Adrenal gland (tissue), 5 donors: ENCODE measurements at regions not wholly inside any gene's neighbourhood (a gene's known extent, or its start where the extent isn't known, plus 50 kb on each side); places are given as distances from the start of the nearest gene placed in this dataset.

Experiments
- POLR2A ChIP-seq, 2 donors: fragments of 450-650 bp; IDR thresholded peaks; one replicate each; pipeline ENCODE4 v1.6.1; 2017; ENCODE audit warnings: antibody characterized with exemption in 2 of 2, mild to moderate bottlenecking in 2 of 2, moderate library complexity in 1 of 2
- TF ChIP-seq, protein P1 (sequence below), 6 experiments: fragments of 450-650 bp in 4 of 6; fragments of 200-600 bp in 2 of 6; sonication (generic) in 1 of 6; IDR thresholded peaks; 1 replicate in 5 of 6; 2 replicates in 1 of 6; pipeline versions ENCODE4 v1.5.1 to v1.8.0; 2016 to 2021; ENCODE audit warnings: antibody characterized with exemption in 6 of 6, mild to moderate bottlenecking in 2 of 6, moderate library complexity in 1 of 6
- donor health status: DM: no; HTN: no; CAD: no.

DNA sequence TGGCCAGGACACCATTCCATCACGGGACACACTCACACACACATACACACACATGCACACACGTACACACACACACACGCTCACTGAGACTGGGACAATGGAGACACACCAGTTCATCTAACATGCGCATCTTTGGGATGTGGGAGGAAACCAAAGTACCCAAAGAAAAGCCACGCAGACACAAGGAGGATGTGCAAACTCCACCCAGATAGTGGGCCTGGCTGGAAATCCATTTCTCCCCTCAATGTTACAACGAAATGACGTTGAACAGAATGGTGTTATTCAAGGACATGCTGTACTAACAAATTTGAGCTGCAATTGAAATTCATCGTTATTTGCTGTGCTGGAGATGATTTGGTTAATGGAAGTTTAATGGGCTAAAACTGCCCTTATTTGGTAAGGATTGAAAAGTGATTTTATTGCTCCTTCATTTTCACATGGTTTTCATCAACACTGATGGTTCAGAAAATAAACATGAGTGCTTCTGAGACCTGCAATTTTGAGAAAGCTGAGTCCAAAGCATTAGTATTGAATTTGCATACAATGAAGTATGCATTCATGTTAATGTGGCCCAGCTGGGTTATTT, 110.0 kb downstream of the KCNE4 start:
- no peak for TF ChIP-seq POLR2A (IDR thresholded peaks at IDR 0.05)
- TF ChIP-seq, protein P1, sequence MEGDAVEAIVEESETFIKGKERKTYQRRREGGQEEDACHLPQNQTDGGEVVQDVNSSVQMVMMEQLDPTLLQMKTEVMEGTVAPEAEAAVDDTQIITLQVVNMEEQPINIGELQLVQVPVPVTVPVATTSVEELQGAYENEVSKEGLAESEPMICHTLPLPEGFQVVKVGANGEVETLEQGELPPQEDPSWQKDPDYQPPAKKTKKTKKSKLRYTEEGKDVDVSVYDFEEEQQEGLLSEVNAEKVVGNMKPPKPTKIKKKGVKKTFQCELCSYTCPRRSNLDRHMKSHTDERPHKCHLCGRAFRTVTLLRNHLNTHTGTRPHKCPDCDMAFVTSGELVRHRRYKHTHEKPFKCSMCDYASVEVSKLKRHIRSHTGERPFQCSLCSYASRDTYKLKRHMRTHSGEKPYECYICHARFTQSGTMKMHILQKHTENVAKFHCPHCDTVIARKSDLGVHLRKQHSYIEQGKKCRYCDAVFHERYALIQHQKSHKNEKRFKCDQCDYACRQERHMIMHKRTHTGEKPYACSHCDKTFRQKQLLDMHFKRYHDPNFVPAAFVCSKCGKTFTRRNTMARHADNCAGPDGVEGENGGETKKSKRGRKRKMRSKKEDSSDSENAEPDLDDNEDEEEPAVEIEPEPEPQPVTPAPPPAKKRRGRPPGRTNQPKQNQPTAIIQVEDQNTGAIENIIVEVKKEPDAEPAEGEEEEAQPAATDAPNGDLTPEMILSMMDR (IDR thresholded peaks at IDR 0.05), result no peak
